CD4-positive, alpha-beta T cell (primary cell): ENCODE measurements at regions not wholly inside any gene's neighbourhood (a gene's known extent, or its start where the extent isn't known, plus 50 kb on each side); places are given as distances from the start of the nearest gene placed in this dataset.

Source experiments
- ATAC-seq: fragments of 200-7000 bp; cut with Tn5 transposase; one replicate; pipeline ENCODE4 v1.10.0; 2022; ENCODE audit warnings: mild to moderate bottlenecking; ENCODE audit not compliant: poor library complexity
- CTCF ChIA-PET: fragments of 350-600 bp; sonication (Branson Sonifier 250); formaldehyde crosslinking; loops from one replicate; lab custom pipeline; 2021; ENCODE audit warnings: antibody characterized with exemption, inconsistent platforms; lab: Charles Lee
- POLR2A ChIA-PET: fragments of 350-600 bp; sonication (Branson Sonifier 250); formaldehyde crosslinking; loops from one replicate; lab custom pipeline; 2021; ENCODE audit warnings: antibody characterized with exemption, inconsistent platforms; lab: Charles Lee
- DNase-seq, 14 experiments: peaks; one replicate each; pipeline ENCODE4 v3.0.0-alpha.2; 2013 to 2020; ENCODE audit warnings: mixed read lengths in 2 of 14
- H3K27ac ChIP-seq, 2 donors: one replicate each; pipeline versions ENCODE4 v1.5.1 to v1.7.0; 2013; ENCODE audit warnings: low read length in 2 of 2, low read depth in 1 of 2, mild to moderate bottlenecking in 1 of 2
- H3K27me3 ChIP-seq, 2 experiments: 1 replicate in 1 of 2; 2 replicates in 1 of 2; pipeline versions ENCODE4 v1.6.1 to v1.7.0; 2013; ENCODE audit warnings: low read length in 2 of 2, control low read depth in 1 of 2, mild to moderate bottlenecking in 1 of 2, moderate library complexity in 1 of 2; ENCODE audit not compliant: insufficient read depth in 2 of 2, control insufficient read depth in 1 of 2
- H3K36me3 ChIP-seq: one replicate; pipeline ENCODE4 v1.6.1; 2013; ENCODE audit warnings: low read length, control low read depth; ENCODE audit not compliant: insufficient read depth
- H3K4me1 ChIP-seq: one replicate; pipeline ENCODE4 v1.6.1; 2013; ENCODE audit warnings: low read length, control low read depth; ENCODE audit not compliant: insufficient read depth
- H3K4me3 ChIP-seq: one replicate; pipeline ENCODE4 v1.5.1; 2013; ENCODE audit warnings: mild to moderate bottlenecking, low read length, moderate library complexity
- H3K9me3 ChIP-seq, 2 experiments: 1 replicate in 1 of 2; 2 replicates in 1 of 2; pipeline versions ENCODE4 v1.6.1 to v1.7.0; 2013; ENCODE audit warnings: low read length in 2 of 2, mild to moderate bottlenecking in 2 of 2, control low read depth in 1 of 2, moderate library complexity in 1 of 2; ENCODE audit not compliant: control insufficient read depth in 1 of 2, insufficient read depth in 1 of 2
- H3K27ac Mint-ChIP-seq: one replicate; pipeline ENCODE4 v1.8.0; 2020; ENCODE audit warnings: mixed read lengths
- H3K27me3 Mint-ChIP-seq: one replicate; pipeline ENCODE4 v1.8.0; 2021; ENCODE audit warnings: mixed read lengths
- H3K36me3 Mint-ChIP-seq: one replicate; pipeline ENCODE4 v1.8.0; 2021; ENCODE audit warnings: low read depth, mixed read lengths
- H3K4me1 Mint-ChIP-seq: one replicate; pipeline ENCODE4 v1.8.0; 2021; ENCODE audit warnings: low read depth, mixed read lengths
- H3K4me3 Mint-ChIP-seq: one replicate; pipeline ENCODE4 v1.8.0; 2020; ENCODE audit warnings: mild to moderate bottlenecking, mixed read lengths
- H3K9me3 Mint-ChIP-seq: one replicate; pipeline ENCODE4 v1.8.0; 2020; ENCODE audit warnings: mixed read lengths
- CTCF ChIP-seq: fragments of 200-600 bp; IDR thresholded peaks from one replicate; pipeline ENCODE4 v1.8.0; 2022; ENCODE audit warnings: antibody characterized with exemption, mild to moderate bottlenecking
- intact Hi-C, 2 experiments: fragments of 100-400 bp; cut with DNase I in 1 of 2; cut with micrococcal nuclease in 1 of 2; formaldehyde crosslinking; loops; one replicate each; pipeline versions ENCODE4 v1.15.1 to v1.9.0; 2023 to 2025; cut with DNase I, micrococcal nuclease

- ATAC-seq (no peak), DNase-seq (no peak)
- H3K4me1 Mint-ChIP-seq = no peaks in the 10 kb centered on the region
- no peaks in the 10 kb centered on the region for H3K36me3 Mint-ChIP-seq
- Histone ChIP-seq H3K4me1 (no peaks in the 10 kb centered on the region), H3K4me3 (no peak overlapping the region), H3K27ac (no peak overlapping the region), H3K36me3 (no peaks in the 10 kb centered on the region), H3K27me3 (no peaks in the 10 kb centered on the region), H3K9me3 (peaks cover 0 to 3% of the 10 kb centered on the region in 2 experiments)
- no peaks in the 10 kb centered on the region for H3K27me3 Mint-ChIP-seq
- intact Hi-C loops = no loop called here
- peaks cover 2% of the 10 kb centered on the region for H3K9me3 Mint-ChIP-seq
- no peak overlapping the region for H3K27ac Mint-ChIP-seq
- no peak overlapping the region for H3K4me3 Mint-ChIP-seq
- no peak for TF ChIP-seq CTCF
- ChIA-PET CTCF (no interaction called here), POLR2A (no interaction called here)
These were observed 163.8 kb upstream of the CDIN1 start for GRCh38 chr15:36415643-36416042.

GRCh38 chr15:36422631-36423030 lies 156.8 kb upstream of the CDIN1 start:
- Histone ChIP-seq H3K36me3 (no peaks in the 10 kb centered on the region), H3K4me3 (no peak overlapping the region), H3K4me1 (no peaks in the 10 kb centered on the region), H3K27me3 (no peaks in the 10 kb centered on the region), H3K27ac (no peak overlapping the region), H3K9me3 (peaks cover 0 to 7% of the 10 kb centered on the region in 2 experiments)
- DNase-seq (no peak), ATAC-seq (no peak)
- Mint-ChIP-seq H3K4me1 (no peaks in the 10 kb centered on the region), H3K27ac (no peak overlapping the region), H3K36me3 (no peaks in the 10 kb centered on the region), H3K9me3 (peaks cover 4% of the 10 kb centered on the region), H3K4me3 (no peak overlapping the region), H3K27me3 (no peaks in the 10 kb centered on the region)
- intact Hi-C loops = no loop called here
- TF ChIP-seq CTCF = no peak
- ChIA-PET CTCF (no interaction called here), POLR2A (no interaction called here)

GRCh38 chr15:36426691-36427090 lies 152.7 kb upstream of the CDIN1 start:
- no peak for TF ChIP-seq CTCF
- H3K27ac Mint-ChIP-seq = no peak overlapping the region
- no peaks in the 10 kb centered on the region for H3K36me3 Mint-ChIP-seq
- no peak overlapping the region for H3K4me3 Mint-ChIP-seq
- H3K4me1 Mint-ChIP-seq = no peaks in the 10 kb centered on the region
- no peak for ATAC-seq
- ChIA-PET CTCF (interaction anchor here (1.4 kb wide), 1 partner anchor 13 kb away, joined by 4 read pairs; no protein-coding TSS in a partner anchor), POLR2A (no interaction called here)
- Histone ChIP-seq H3K27me3 (no peaks in the 10 kb centered on the region), H3K4me1 (no peaks in the 10 kb centered on the region), H3K9me3 (no peaks in the 10 kb centered on the region), H3K27ac (no peak overlapping the region), H3K36me3 (no peaks in the 10 kb centered on the region), H3K4me3 (no peak overlapping the region)
- H3K27me3 Mint-ChIP-seq = no peaks in the 10 kb centered on the region
- peaks cover 2% of the 10 kb centered on the region for H3K9me3 Mint-ChIP-seq
- intact Hi-C loops = no loop called here
- DNase-seq = no peak
